RWPE1 (cell line): ENCODE measurements at regions not wholly inside any gene's neighbourhood (a gene's known extent, or its start where the extent isn't known, plus 50 kb on each side); places are given as distances from the start of the nearest gene placed in this dataset.

Experiments used
- CTCF ChIA-PET: fragments of 350-600 bp; sonication (Branson Sonifier 250); formaldehyde crosslinking; extraction: SDS; loops from one replicate; lab custom pipeline; 2021; lab: Yijun Ruan, JAX
- POLR2A ChIA-PET: fragments of 400-600 bp; formaldehyde crosslinking; extraction: SDS; loops from one replicate; lab custom pipeline; 2020; ENCODE audit warnings: antibody characterized with exemption; ENCODE audit not compliant: low non-redundant PET; lab: Yijun Ruan, JAX
- DNase-seq: peaks from one replicate; pipeline ENCODE4 v3.0.0; 2012; ENCODE audit warnings: low spot score
- H3K27ac ChIP-seq: fragments of 450-650 bp; 2 replicates; pipeline ENCODE4 v1.5.1; 2017
- CTCF ChIP-seq: fragments of 450-650 bp; conservative IDR thresholded peaks from 2 replicates; pipeline ENCODE4 v1.5.1; 2017; ENCODE audit warnings: low read depth, mild to moderate bottlenecking

- CTCF ChIA-PET = no interaction called here
- TF ChIP-seq CTCF = no peak
- H3K27ac ChIP-seq = peak overlapping the region; percentile 30
- POLR2A ChIA-PET = no interaction called here
- DNase-seq = no peak
These were observed 64.8 kb upstream of the NAA20 start for GRCh38 chr20:19952392-19952791.

DNA sequence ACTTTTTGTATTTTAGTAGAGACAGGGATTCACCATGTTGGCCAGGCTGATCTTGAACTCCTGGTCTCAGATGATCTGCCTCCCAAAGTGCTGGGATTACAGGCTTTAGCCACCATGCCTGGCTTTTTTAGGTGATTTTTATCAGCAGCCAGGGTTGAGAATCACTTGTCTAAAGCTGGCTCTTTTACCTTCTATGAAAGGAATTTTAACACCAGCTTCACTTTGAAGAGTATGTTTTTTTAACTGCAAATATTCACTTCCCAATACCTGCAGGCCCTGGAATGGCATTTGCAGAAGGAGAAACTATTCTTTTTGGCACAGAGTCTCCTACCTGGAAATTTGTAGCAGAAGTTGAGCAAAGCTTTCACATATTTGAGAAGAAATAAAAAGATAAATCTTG is 63.6 kb upstream of the NAA20 start:
- peak overlapping the region; percentile 31; the same call in 1 of the 2 replicates for H3K27ac ChIP-seq
- CTCF ChIA-PET = interaction anchor here (0.6 kb wide), 1 partner anchor 90 kb away, joined by 4 read pairs; no protein-coding TSS in a partner anchor
- POLR2A ChIA-PET = no interaction called here
- DNase-seq = no peak
- TF ChIP-seq CTCF = no peak

DNA sequence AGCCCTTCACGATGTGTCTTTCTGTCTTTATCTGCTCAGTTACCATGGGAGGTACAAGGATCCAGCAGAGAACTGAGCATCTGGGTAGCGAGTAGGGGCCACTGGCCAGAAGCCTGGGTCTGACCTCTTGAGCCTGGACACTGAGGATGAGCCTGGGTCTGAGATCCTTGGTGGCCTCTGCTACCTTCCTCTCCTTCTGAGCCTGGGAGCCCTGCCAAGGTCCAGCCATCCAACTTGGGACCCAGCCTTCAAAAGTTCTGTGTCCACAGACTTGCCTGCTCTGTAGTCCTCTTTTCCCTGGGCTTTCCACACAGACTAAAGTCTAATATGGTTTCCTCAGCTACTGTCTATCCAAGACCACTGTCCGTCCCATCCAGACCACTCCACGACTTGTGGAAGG is 60.2 kb upstream of the NAA20 start:
- ChIA-PET POLR2A (no interaction called here), CTCF (no interaction called here)
- peak overlapping the region; percentile 90 for H3K27ac ChIP-seq
- no peak for DNase-seq
- no peak for TF ChIP-seq CTCF

DNA sequence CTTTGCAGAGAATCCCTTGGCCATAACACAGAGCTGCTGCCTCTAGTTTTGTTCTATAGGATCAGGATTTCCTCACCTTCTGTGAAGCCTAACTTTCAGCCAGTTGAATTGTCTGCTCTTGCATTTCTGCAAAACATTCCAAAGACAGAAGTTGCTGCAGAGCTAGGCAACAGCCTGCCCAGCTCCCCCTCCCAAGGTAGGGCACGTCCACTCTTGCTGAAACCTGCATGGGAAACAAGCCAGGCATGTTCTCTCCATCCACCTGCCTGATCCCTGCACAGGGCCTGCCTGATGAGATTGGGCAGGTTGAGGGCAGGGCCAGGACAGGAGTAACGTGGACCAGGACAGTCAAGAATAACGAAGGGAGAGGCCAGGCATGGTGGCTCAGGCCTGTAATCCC is 58.9 kb upstream of the NAA20 start:
- peak overlapping the region; percentile 90 for H3K27ac ChIP-seq
- no peak for TF ChIP-seq CTCF
- ChIA-PET POLR2A (interaction anchor here (1.1 kb wide), 1 partner anchor 17 kb away, joined by 7 read pairs; no protein-coding TSS in a partner anchor), CTCF (interaction anchor here (0.5 kb wide), 1 partner anchor 154 kb away, joined by 3 read pairs; no protein-coding TSS in a partner anchor)
- peak; percentile 76 for DNase-seq

DNA sequence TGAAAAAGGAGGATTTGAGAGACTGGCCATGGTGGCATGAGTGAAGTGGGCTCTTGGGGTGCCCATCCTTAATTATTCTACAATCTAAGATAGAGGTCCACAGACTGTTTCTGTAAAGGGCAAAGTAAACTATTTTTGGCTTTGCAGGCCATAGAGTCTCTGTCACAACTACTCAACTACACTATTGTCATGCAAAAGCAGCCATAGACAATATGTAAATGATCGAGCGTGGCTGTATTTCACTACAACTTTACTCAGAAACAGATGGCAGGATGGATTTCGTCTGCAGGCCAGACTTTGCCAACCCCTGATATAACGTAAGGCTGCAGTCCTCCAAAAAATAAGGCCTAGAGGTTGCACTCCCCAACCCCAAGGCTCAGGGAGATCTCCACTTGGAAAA is 58.2 kb upstream of the NAA20 start:
- CTCF ChIA-PET = no interaction called here
- TF ChIP-seq CTCF = no peak
- POLR2A ChIA-PET = no interaction called here

GRCh38 chr20:19960745-19961144 is 56.4 kb upstream of the NAA20 start:
- CTCF ChIA-PET = no interaction called here
- no peak for DNase-seq
- no peak overlapping the region for H3K27ac ChIP-seq
- POLR2A ChIA-PET = no interaction called here
- no peak for TF ChIP-seq CTCF

More for the DNA sequence above, 58.2 kb upstream of the NAA20 start:
- peak overlapping the region; percentile 90 for H3K27ac ChIP-seq
- DNase-seq = no peak

DNA sequence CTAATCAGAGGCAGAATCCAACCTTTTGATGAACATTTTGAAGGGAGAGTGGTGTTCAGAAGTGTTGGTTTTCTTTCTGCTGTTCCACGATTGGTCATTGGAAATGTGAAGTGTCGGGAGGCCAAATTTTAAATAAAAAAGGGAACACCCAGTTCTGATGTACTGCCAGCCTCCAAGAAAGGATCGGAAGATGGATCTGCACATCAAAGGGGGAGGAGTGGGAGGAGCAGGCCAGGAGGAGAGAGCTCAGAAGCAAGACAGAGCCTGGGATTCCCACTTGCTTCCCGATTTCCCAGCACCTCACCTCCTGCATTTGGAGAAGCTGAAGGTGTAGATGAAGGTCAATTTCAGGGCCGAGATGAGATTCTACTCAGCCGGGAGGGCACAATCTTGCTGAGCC is 55.9 kb upstream of the NAA20 start:
- POLR2A ChIA-PET = no interaction called here
- no peak for DNase-seq
- H3K27ac ChIP-seq = peak overlapping the region; percentile 42
- TF ChIP-seq CTCF = no peak
- CTCF ChIA-PET = interaction anchor here (0.7 kb wide), 1 partner anchor 76 kb away, joined by 3 read pairs; no protein-coding TSS in a partner anchor
